Left lung (tissue), 4 donors: ENCODE measurements at regions not wholly inside any gene's neighbourhood (a gene's known extent, or its start where the extent isn't known, plus 50 kb on each side); places are given as distances from the start of the nearest gene placed in this dataset.

ENCODE experiments used
- ATAC-seq: fragments of 200-7000 bp; cut with Tn5 transposase; one replicate; pipeline ENCODE4 v1.9.1; 2020; ENCODE audit warnings: moderate library complexity
- DNase-seq, 4 donors: peaks; one replicate each; pipeline ENCODE4 v3.0.0-alpha.2; 2013 to 2020
- H3K27ac ChIP-seq, 2 donors: fragments of 200-600 bp; sonication (generic) in 1 of 2; one replicate each; pipeline versions ENCODE4 v1.5.0 to v1.8.0; 2020 to 2021
- H3K27me3 ChIP-seq, 2 donors: fragments of 200-600 bp; sonication (generic) in 1 of 2; one replicate each; pipeline versions ENCODE4 v1.5.0 to v1.8.0; 2020 to 2021
- H3K36me3 ChIP-seq, 2 donors: fragments of 200-600 bp; sonication (generic) in 1 of 2; one replicate each; pipeline versions ENCODE4 v1.5.0 to v1.8.0; 2020 to 2021
- H3K4me1 ChIP-seq, 2 donors: fragments of 200-600 bp; one replicate each; pipeline ENCODE4 v1.8.0; 2021
- H3K4me3 ChIP-seq, 2 donors: fragments of 200-600 bp; sonication (generic) in 1 of 2; one replicate each; pipeline versions ENCODE4 v1.5.0 to v1.8.0; 2020 to 2021; ENCODE audit warnings: mild to moderate bottlenecking in 1 of 2
- H3K9me3 ChIP-seq, 2 donors: fragments of 200-600 bp; sonication (generic) in 1 of 2; one replicate each; pipeline versions ENCODE4 v1.5.0 to v1.8.0; 2020 to 2021
- CTCF ChIP-seq, 2 donors: fragments of 200-600 bp; sonication (generic) in 1 of 2; IDR thresholded peaks; one replicate each; pipeline versions ENCODE4 v1.5.0 to v1.8.0; 2021; ENCODE audit warnings: antibody characterized with exemption in 2 of 2
- intact Hi-C, 2 donors: fragments of 100-400 bp; cut with DNase I; formaldehyde crosslinking; loops; one replicate each; pipeline versions ENCODE4 v1.11.2 to v1.14.2; 2022
- donor health status: DM: no; HTN: yes; CAD: no.
- donor health status: DM: no; HTN: no; CAD: no.

- Histone ChIP-seq H3K4me1 (no peaks in the 10 kb centered on the region), H3K4me3 (no peak overlapping the region), H3K27ac (no peak overlapping the region), H3K36me3 (no peaks in the 10 kb centered on the region), H3K27me3 (no peaks in the 10 kb centered on the region), H3K9me3 (no peaks in the 10 kb centered on the region)
- ATAC-seq (no peak), DNase-seq (no peak)
- intact Hi-C loops = loop anchor here in 1 of 2 donors (5.0 kb wide), 1 partner anchor 345 kb away; no protein-coding TSS in a partner anchor
- TF ChIP-seq CTCF (IDR thresholded peaks at IDR 0.05) = no peak
Measured at GRCh38 chr3:182487611-182488010, 305.7 kb upstream of the ATP11B start.

- DNase-seq = no peak
- Histone ChIP-seq H3K4me1 (no peaks in the 10 kb centered on the region), H3K9me3 (no peaks in the 10 kb centered on the region), H3K27ac (no peak overlapping the region), H3K36me3 (no peaks in the 10 kb centered on the region), H3K27me3 (no peaks in the 10 kb centered on the region), H3K4me3 (no peak overlapping the region)
- intact Hi-C loops = no loop called here
- TF ChIP-seq CTCF (IDR thresholded peaks at IDR 0.05) = peak; percentile 5 to 16
- peak; percentile 53 for ATAC-seq
Measured at GRCh38 chr3:182490596-182491491, 302.5 kb upstream of the ATP11B start.

- no peak for TF ChIP-seq CTCF (IDR thresholded peaks at IDR 0.05)
- H3K9me3 ChIP-seq = no peaks in the 10 kb centered on the region
- H3K4me3 ChIP-seq = no peak overlapping the region
- H3K27me3 ChIP-seq = no peaks in the 10 kb centered on the region
- DNase-seq = no peak
- H3K36me3 ChIP-seq = no peaks in the 10 kb centered on the region
- H3K4me1 ChIP-seq = no peaks in the 10 kb centered on the region
- intact Hi-C loops = no loop called here
- H3K27ac ChIP-seq = no peak overlapping the region
- no peak for ATAC-seq
Measured at GRCh38 chr3:182491577-182491976, 301.7 kb upstream of the ATP11B start.

- intact Hi-C loops = no loop called here
- H3K36me3 ChIP-seq = no peaks in the 10 kb centered on the region
- H3K9me3 ChIP-seq = no peaks in the 10 kb centered on the region
- no peak overlapping the region for H3K4me3 ChIP-seq
- H3K4me1 ChIP-seq = no peaks in the 10 kb centered on the region
- no peak overlapping the region for H3K27ac ChIP-seq
- no peaks in the 10 kb centered on the region for H3K27me3 ChIP-seq
- no peak for DNase-seq
- no peak for ATAC-seq
- TF ChIP-seq CTCF (IDR thresholded peaks at IDR 0.05) = no peak
Measured at GRCh38 chr3:182492536-182492935, 300.8 kb upstream of the ATP11B start.

GRCh38 chr3:182500289-182500688 is 293.0 kb upstream of the ATP11B start:
- no peak for TF ChIP-seq CTCF (IDR thresholded peaks at IDR 0.05)
- DNase-seq (no peak), ATAC-seq (no peak)
- intact Hi-C loops = no loop called here
- H3K4me1 ChIP-seq = no peaks in the 10 kb centered on the region
- H3K36me3 ChIP-seq = no peaks in the 10 kb centered on the region
- H3K9me3 ChIP-seq = no peaks in the 10 kb centered on the region
- H3K4me3 ChIP-seq = no peak overlapping the region
- no peaks in the 10 kb centered on the region for H3K27me3 ChIP-seq
- no peak overlapping the region for H3K27ac ChIP-seq
